ENCODE measurements at regions not wholly inside any gene's neighbourhood (a gene's known extent, or its start where the extent isn't known, plus 50 kb on each side); places are given as distances from the start of the nearest gene placed in this dataset.

GRCh38 chr16:86818671-86819532 lies 240.6 kb downstream of the FOXL1 start:
- POLR2A ChIA-PET, result no interaction called here
- CTCF ChIA-PET, result interaction anchor here (0.6 kb wide), 1 partner anchor 387 kb away, joined by 3 read pairs; no protein-coding TSS in a partner anchor

- POLR2A ChIA-PET, result no interaction called here
Measured at GRCh38 chr16:86819533-86819892, 241.2 kb downstream of the FOXL1 start.

GRCh38 chr16:86821895-86822294 lies 243.5 kb downstream of the FOXL1 start:
- POLR2A ChIA-PET, result no interaction called here
- CTCF ChIA-PET, result no interaction called here

More at GRCh38 chr16:86819533-86819892, 241.2 kb downstream of the FOXL1 start:
- CTCF ChIA-PET, result no interaction called here

GRCh38 chr16:86823125-86823524 lies 244.8 kb downstream of the FOXL1 start:
- ChIA-PET POLR2A (no interaction called here), CTCF (no interaction called here)

- CTCF ChIA-PET, result no interaction called here
- POLR2A ChIA-PET, result no interaction called here
Measured at GRCh38 chr16:86823888-86824671, 245.7 kb downstream of the FOXL1 start.

- ChIA-PET CTCF (no interaction called here), POLR2A (no interaction called here)
Measured at GRCh38 chr16:86824751-86825296, 246.5 kb downstream of the FOXL1 start.

- CTCF ChIA-PET, result no interaction called here
- POLR2A ChIA-PET, result no interaction called here
Measured at GRCh38 chr16:86825631-86826030, 247.3 kb downstream of the FOXL1 start.

- POLR2A ChIA-PET, result no interaction called here
- CTCF ChIA-PET, result no interaction called here
Measured at GRCh38 chr16:86826941-86827340, 248.6 kb downstream of the FOXL1 start.

GRCh38 chr16:86827521-86827920 lies 249.2 kb downstream of the FOXL1 start:
- POLR2A ChIA-PET, result no interaction called here
- CTCF ChIA-PET, result no interaction called here

GRCh38 chr16:86828202-86828601 lies 249.9 kb downstream of the FOXL1 start:
- POLR2A ChIA-PET, result no interaction called here
- CTCF ChIA-PET, result no interaction called here

GRCh38 chr16:86828653-86829052 lies 250.3 kb downstream of the FOXL1 start:
- POLR2A ChIA-PET, result no interaction called here
- CTCF ChIA-PET, result no interaction called here

GRCh38 chr16:86831366-86831765 lies 253.0 kb downstream of the FOXL1 start:
- ChIA-PET CTCF (no interaction called here), POLR2A (no interaction called here)

GRCh38 chr16:86833136-86833535 lies 254.8 kb downstream of the FOXL1 start:
- POLR2A ChIA-PET, result no interaction called here

GRCh38 chr16:86834451-86835035 lies 256.2 kb downstream of the FOXL1 start:
- ChIA-PET CTCF (no interaction called here), POLR2A (no interaction called here)

More at GRCh38 chr16:86833136-86833535, 254.8 kb downstream of the FOXL1 start:
- CTCF ChIA-PET, result no interaction called here

- ChIA-PET CTCF (no interaction called here), POLR2A (no interaction called here)
Measured at GRCh38 chr16:86835982-86836381, 257.6 kb downstream of the FOXL1 start.

- POLR2A ChIA-PET, result no interaction called here
Measured at GRCh38 chr16:86836503-86837129, 258.3 kb downstream of the FOXL1 start.

GRCh38 chr16:86843812-86844211 lies 265.5 kb downstream of the FOXL1 start:
- POLR2A ChIA-PET, result no interaction called here
- CTCF ChIA-PET, result no interaction called here

More at GRCh38 chr16:86836503-86837129, 258.3 kb downstream of the FOXL1 start:
- CTCF ChIA-PET, result no interaction called here

- POLR2A ChIA-PET, result no interaction called here
- CTCF ChIA-PET, result no interaction called here
Measured at GRCh38 chr16:86844695-86845094, 266.3 kb downstream of the FOXL1 start.

- POLR2A ChIA-PET, result no interaction called here
Measured at GRCh38 chr16:86846136-86846535, 267.8 kb downstream of the FOXL1 start.

GRCh38 chr16:86848821-86849220 lies 270.5 kb downstream of the FOXL1 start:
- ChIA-PET POLR2A (no interaction called here), CTCF (no interaction called here)

More at GRCh38 chr16:86846136-86846535, 267.8 kb downstream of the FOXL1 start:
- CTCF ChIA-PET, result no interaction called here
